ENCODE measurements at regions not wholly inside any gene's neighbourhood (a gene's known extent, or its start where the extent isn't known, plus 50 kb on each side); places are given as distances from the start of the nearest gene placed in this dataset.

DNA sequence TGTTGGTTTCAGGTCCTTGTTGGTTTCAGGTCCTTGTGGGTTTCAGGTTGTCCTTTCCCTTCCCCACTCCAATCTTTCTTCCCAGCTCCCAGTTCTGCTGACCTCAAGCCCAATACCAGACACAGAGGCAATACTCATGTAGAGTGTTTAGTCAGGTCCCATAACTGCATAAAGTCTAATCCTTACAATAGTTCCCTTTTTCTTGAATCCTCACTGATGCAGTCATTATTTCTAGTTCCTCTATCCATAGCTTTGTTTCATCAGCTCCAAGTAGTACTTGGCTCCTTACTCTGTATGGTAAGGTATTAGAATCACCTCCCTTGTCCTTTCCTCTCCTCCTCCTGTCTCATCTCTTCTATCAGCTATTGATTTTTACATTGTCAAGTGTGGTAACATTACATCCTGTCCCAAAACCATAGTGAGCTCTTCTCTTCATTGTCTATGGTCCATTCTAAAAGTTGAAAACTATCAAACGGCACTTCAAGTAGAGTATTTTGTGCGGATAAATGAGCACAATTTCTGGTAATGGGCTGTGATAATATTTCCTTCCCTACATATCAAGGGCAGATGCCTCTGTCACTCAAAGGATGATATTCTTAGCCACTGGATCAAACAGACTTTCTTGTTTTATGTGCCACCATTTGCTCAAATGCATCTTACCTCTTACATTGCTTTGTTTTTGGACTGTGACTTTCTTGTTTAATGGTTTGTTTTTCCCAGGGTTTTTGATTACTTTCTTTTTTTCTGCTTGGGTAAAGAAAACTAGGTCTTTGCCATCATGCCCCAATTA is 57.2 kb upstream of the JDP2 start:
- H3K27ac ChIP-seq, result no peak overlapping the region
- no peak overlapping the region for H3K4me3 ChIP-seq
- no peak for TF ChIP-seq CTCF (IDR thresholded peaks at IDR 0.05)
- DNase-seq (ENCODE audit: low spot score), result no peak

- Histone ChIP-seq H3K4me3 (no peak overlapping the region), H3K27ac (no peak overlapping the region)
- no peak for TF ChIP-seq CTCF (IDR thresholded peaks at IDR 0.05)
- no peak for DNase-seq (ENCODE audit: low spot score)
Measured at GRCh38 chr14:75371297-75371696, 56.5 kb upstream of the JDP2 start.

DNA sequence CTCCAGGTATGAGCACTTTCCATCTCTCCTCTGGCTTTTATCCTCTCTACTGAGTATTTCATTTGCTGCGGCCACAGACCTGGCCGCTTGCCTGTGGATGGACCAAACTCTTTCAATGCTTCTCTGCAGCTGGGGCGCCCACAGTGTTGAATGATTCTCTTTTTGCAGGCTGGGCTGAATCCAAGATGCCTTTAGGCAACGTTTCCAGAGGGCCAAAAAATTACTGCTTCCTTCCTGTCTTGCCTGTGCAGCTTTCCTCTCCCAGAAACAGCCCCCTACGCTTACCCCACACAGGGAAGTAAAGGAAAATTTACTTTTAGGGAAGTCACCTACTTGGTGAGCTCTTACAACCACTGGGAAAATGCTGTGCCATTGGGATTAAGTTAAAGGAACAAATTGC is 55.6 kb upstream of the JDP2 start:
- no peak for DNase-seq (ENCODE audit: low spot score)
- no peak for TF ChIP-seq CTCF (IDR thresholded peaks at IDR 0.05)
- Histone ChIP-seq H3K4me3 (no peak overlapping the region), H3K27ac (no peak overlapping the region)

GRCh38 chr14:75373133-75373532 is 54.7 kb upstream of the JDP2 start:
- no peak overlapping the region for H3K4me3 ChIP-seq
- no peak overlapping the region for H3K27ac ChIP-seq
- TF ChIP-seq CTCF (IDR thresholded peaks at IDR 0.05), result no peak
- no peak for DNase-seq (ENCODE audit: low spot score)

DNA sequence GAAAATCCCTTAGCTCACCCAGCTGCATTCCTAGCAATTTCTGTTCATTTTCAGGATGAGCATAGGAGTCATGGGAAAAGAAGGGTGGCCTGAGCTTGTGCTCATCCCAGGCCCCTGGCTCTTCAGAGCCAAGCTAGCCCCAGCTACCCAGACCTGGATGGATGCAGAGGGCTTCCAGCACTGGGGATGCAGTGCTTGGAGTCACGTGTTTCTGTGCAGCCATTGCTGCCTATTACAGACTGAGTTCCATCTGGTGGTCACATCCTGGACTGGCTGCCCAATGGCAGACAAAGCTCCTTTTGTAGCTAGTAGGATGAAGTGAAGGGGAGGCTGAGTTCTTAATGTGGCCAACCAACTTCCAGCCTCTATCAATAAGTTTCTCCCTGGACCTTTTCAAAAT is 54.2 kb upstream of the JDP2 start:
- DNase-seq (ENCODE audit: low spot score), result no peak
- no peak overlapping the region for H3K4me3 ChIP-seq
- no peak for TF ChIP-seq CTCF (IDR thresholded peaks at IDR 0.05)

GRCh38 chr14:75374911-75375310 is 52.9 kb upstream of the JDP2 start:
- Histone ChIP-seq H3K27ac (no peak overlapping the region), H3K4me3 (no peak overlapping the region)
- DNase-seq (ENCODE audit: low spot score), result no peak
- no peak for TF ChIP-seq CTCF (IDR thresholded peaks at IDR 0.05)

More for the DNA sequence above, 54.2 kb upstream of the JDP2 start:
- H3K27ac ChIP-seq, result no peak overlapping the region

DNA sequence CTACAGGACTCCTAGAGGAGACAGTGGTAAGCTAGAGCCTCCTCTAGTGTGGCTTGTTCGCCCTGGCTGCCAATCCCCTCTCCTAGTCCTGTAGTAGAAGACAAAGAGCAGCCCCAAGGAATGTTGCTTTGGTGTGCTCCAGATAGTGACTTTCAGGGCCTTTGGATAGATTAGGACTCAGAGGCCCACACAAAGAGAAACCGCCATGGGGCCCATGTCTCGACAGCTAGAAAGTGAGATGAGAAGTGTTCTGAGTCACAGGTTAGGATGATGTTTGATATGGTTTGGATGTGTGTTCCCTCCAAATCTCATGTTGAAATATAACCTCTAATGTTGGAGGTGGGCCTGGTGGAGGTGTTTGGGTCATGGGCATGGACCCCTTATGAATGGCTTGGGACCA is 51.8 kb upstream of the JDP2 start:
- no peak for TF ChIP-seq CTCF (IDR thresholded peaks at IDR 0.05)
- Histone ChIP-seq H3K4me3 (no peak overlapping the region), H3K27ac (no peak overlapping the region)
- peak; percentile 52 for DNase-seq (ENCODE audit: low spot score)

Data from coronary artery (tissue), 2 donors.